Nephron progenitor cell (in vitro differentiated cells): ENCODE measurements at regions not wholly inside any gene's neighbourhood (a gene's known extent, or its start where the extent isn't known, plus 50 kb on each side); places are given as distances from the start of the nearest gene placed in this dataset.

ENCODE experiments used
- DNase-seq: peaks from one replicate; pipeline ENCODE4 v3.0.0; 2021
- H3K27ac Mint-ChIP-seq: 2 replicates; pipeline ENCODE4 v1.8.0; 2021; ENCODE audit warnings: mild to moderate bottlenecking, moderate library complexity, mixed read lengths
- H3K27me3 Mint-ChIP-seq: 2 replicates; pipeline ENCODE4 v1.8.0; 2021; ENCODE audit warnings: mild to moderate bottlenecking, low read depth, mixed read lengths; ENCODE audit not compliant: poor library complexity
- H3K36me3 Mint-ChIP-seq: 2 replicates; pipeline ENCODE4 v1.8.0; 2021; ENCODE audit warnings: low read depth, mixed read lengths
- H3K4me1 Mint-ChIP-seq: 2 replicates; pipeline ENCODE4 v1.8.0; 2021; ENCODE audit warnings: mixed read lengths
- H3K4me3 Mint-ChIP-seq: 2 replicates; pipeline ENCODE4 v1.8.0; 2021; ENCODE audit warnings: mild to moderate bottlenecking, moderate library complexity, mixed read lengths
- H3K9me3 Mint-ChIP-seq: 2 replicates; pipeline ENCODE4 v1.8.0; 2021; ENCODE audit warnings: mild to moderate bottlenecking, moderate library complexity, mixed read lengths
- TF ChIP-seq, protein P1 (sequence below): fragments of 200-600 bp; sonication (generic); IDR thresholded peaks from 2 replicates; pipeline ENCODE4 v1.5.0; 2021; ENCODE audit warnings: antibody characterized with exemption

DNA sequence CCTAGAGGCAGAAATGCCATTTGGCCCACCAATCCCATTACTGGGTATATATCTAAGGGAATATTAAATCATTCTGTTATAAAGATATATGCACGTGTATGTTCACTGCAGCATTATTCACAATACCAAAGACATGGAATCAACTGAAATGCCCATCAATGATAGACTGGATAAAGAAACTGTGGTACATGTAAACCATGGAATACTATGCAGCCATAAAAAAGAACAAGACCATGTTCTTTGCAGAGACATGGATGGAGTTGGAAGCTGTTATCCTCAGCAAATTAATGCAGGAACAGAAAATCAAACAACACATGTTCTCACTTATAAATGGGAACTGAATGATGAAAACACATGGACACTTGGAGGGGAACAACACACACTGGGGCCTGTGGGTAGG lies 458.4 kb downstream of the CD83 start:
- no peak for DNase-seq
- Mint-ChIP-seq H3K4me1 (peaks cover 11% of the 10 kb centered on the region), H3K36me3 (no peaks in the 10 kb centered on the region), H3K9me3 (peaks cover 4% of the 10 kb centered on the region), H3K27ac (no peak overlapping the region), H3K27me3 (peaks cover 4% of the 10 kb centered on the region), H3K4me3 (no peak overlapping the region)
- TF ChIP-seq, protein P1, sequence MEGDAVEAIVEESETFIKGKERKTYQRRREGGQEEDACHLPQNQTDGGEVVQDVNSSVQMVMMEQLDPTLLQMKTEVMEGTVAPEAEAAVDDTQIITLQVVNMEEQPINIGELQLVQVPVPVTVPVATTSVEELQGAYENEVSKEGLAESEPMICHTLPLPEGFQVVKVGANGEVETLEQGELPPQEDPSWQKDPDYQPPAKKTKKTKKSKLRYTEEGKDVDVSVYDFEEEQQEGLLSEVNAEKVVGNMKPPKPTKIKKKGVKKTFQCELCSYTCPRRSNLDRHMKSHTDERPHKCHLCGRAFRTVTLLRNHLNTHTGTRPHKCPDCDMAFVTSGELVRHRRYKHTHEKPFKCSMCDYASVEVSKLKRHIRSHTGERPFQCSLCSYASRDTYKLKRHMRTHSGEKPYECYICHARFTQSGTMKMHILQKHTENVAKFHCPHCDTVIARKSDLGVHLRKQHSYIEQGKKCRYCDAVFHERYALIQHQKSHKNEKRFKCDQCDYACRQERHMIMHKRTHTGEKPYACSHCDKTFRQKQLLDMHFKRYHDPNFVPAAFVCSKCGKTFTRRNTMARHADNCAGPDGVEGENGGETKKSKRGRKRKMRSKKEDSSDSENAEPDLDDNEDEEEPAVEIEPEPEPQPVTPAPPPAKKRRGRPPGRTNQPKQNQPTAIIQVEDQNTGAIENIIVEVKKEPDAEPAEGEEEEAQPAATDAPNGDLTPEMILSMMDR, result no peak

- Mint-ChIP-seq H3K4me1 (peaks cover 20% of the 10 kb centered on the region), H3K9me3 (peaks cover 4% of the 10 kb centered on the region), H3K27ac (no peak overlapping the region), H3K27me3 (no peaks in the 10 kb centered on the region), H3K4me3 (no peak overlapping the region), H3K36me3 (no peaks in the 10 kb centered on the region)
- TF ChIP-seq, protein P1, result no peak
- DNase-seq, result no peak
Observed at GRCh38 chr6:14578994-14579393, 461.4 kb downstream of the CD83 start.

- H3K4me3 Mint-ChIP-seq, result no peak overlapping the region
- TF ChIP-seq, protein P1, result no peak
- DNase-seq, result no peak
- H3K27me3 Mint-ChIP-seq, result no peaks in the 10 kb centered on the region
- peaks cover 4% of the 10 kb centered on the region for H3K9me3 Mint-ChIP-seq
- H3K36me3 Mint-ChIP-seq, result no peaks in the 10 kb centered on the region
- H3K27ac Mint-ChIP-seq, result peak overlapping the region; percentile 13
- peaks cover 22% of the 10 kb centered on the region for H3K4me1 Mint-ChIP-seq
Observed at GRCh38 chr6:14582749-14583148, 465.2 kb downstream of the CD83 start.

DNA sequence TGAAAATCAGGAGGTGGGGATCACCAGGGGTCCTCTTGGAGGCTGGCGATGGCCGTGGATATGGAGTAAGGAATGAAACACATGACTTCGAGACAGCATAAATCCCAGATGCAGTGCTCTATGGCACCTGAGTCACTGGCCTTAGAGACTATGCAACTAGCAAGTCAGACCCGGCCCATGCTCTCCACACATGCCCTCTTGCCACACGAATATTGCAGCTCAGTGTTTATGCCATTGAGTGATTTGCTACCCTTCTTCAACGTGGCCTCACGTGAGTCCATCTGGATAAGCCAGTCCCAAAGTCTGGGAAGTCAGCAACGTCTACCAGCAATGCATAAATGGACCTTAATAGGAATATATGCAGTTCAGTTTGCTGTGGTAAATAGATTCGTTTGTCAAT lies 466.3 kb downstream of the CD83 start:
- H3K9me3 Mint-ChIP-seq, result peaks cover 4% of the 10 kb centered on the region
- peaks cover 20% of the 10 kb centered on the region for H3K4me1 Mint-ChIP-seq
- no peak overlapping the region for H3K4me3 Mint-ChIP-seq
- TF ChIP-seq, protein P1, result no peak
- no peaks in the 10 kb centered on the region for H3K36me3 Mint-ChIP-seq
- no peak for DNase-seq
- no peak overlapping the region for H3K27ac Mint-ChIP-seq
- H3K27me3 Mint-ChIP-seq, result peaks cover 3% of the 10 kb centered on the region

- DNase-seq, result no peak
- Mint-ChIP-seq H3K4me3 (no peak overlapping the region), H3K27me3 (peaks cover 3% of the 10 kb centered on the region), H3K27ac (no peak overlapping the region), H3K36me3 (no peaks in the 10 kb centered on the region), H3K4me1 (peaks cover 17% of the 10 kb centered on the region), H3K9me3 (peaks cover 4% of the 10 kb centered on the region)
- TF ChIP-seq, protein P1, result no peak
Observed at GRCh38 chr6:14584450-14584849, 466.9 kb downstream of the CD83 start.

- TF ChIP-seq, protein P1, result no peak
- Mint-ChIP-seq H3K36me3 (no peaks in the 10 kb centered on the region), H3K27me3 (peaks cover 7% of the 10 kb centered on the region), H3K27ac (no peak overlapping the region), H3K4me1 (peaks cover 17% of the 10 kb centered on the region), H3K9me3 (peaks cover 1% of the 10 kb centered on the region), H3K4me3 (no peak overlapping the region)
- DNase-seq, result no peak
Observed at GRCh38 chr6:14585689-14586088, 468.1 kb downstream of the CD83 start.
